WTC11 (cell line): ENCODE measurements at regions not wholly inside any gene's neighbourhood (a gene's known extent, or its start where the extent isn't known, plus 50 kb on each side); places are given as distances from the start of the nearest gene placed in this dataset.

ENCODE experiments used
- ATAC-seq: fragments of 200-7000 bp; cut with Tn5 transposase; 2 replicates; pipeline ENCODE4 v1.10.0; 2021; ENCODE audit warnings: mild to moderate bottlenecking, moderate library complexity
- CTCF ChIA-PET: fragments of 300-600 bp; sonication (Branson Sonifier 250); formaldehyde crosslinking; loops from one replicate; lab custom pipeline; 2021; ENCODE audit warnings: antibody characterized with exemption; lab: Charles Lee
- POLR2A ChIA-PET: fragments of 350-600 bp; sonication (Branson Sonifier 250); formaldehyde crosslinking; loops from one replicate; lab custom pipeline; 2021; ENCODE audit warnings: antibody characterized with exemption; lab: Charles Lee
- DNase-seq: peaks from one replicate; pipeline ENCODE4 v3.0.0; 2021; ENCODE audit warnings: low spot score
- H3K27ac Mint-ChIP-seq: 2 replicates; pipeline ENCODE4 v1.8.0; 2021; ENCODE audit warnings: mixed read lengths
- H3K27me3 Mint-ChIP-seq: 2 replicates; pipeline ENCODE4 v1.8.0; 2021; ENCODE audit warnings: low read depth, mild to moderate bottlenecking, moderate library complexity, mixed read lengths
- H3K36me3 Mint-ChIP-seq: 2 replicates; pipeline ENCODE4 v1.8.0; 2021; ENCODE audit warnings: mixed read lengths
- H3K4me1 Mint-ChIP-seq: 2 replicates; pipeline ENCODE4 v1.8.0; 2022; ENCODE audit warnings: mixed read lengths
- H3K4me3 Mint-ChIP-seq: 2 replicates; pipeline ENCODE4 v1.8.0; 2021; ENCODE audit warnings: mild to moderate bottlenecking, moderate library complexity, mixed read lengths
- H3K9me3 Mint-ChIP-seq: 2 replicates; pipeline ENCODE4 v1.8.0; 2021; ENCODE audit warnings: mixed read lengths
- AR ChIP-seq: fragments of 250-450 bp; sonication (Bioruptor Pico); IDR thresholded peaks from 2 replicates; pipeline ENCODE4 v1.9.0; 2021; ENCODE audit warnings: mild to moderate bottlenecking
- CBFB ChIP-seq: sonication (generic); formaldehyde crosslinking; IDR thresholded peaks from 2 replicates; pipeline ENCODE4 v1.8.1; 2022; ENCODE audit warnings: mild to moderate bottlenecking, low read depth, missing genetic modification reagents
- ELF4 ChIP-seq: sonication (generic); formaldehyde crosslinking; IDR thresholded peaks from 2 replicates; pipeline ENCODE4 v1.8.1; 2022; ENCODE audit warnings: low read depth, mild to moderate bottlenecking, moderate library complexity, missing genetic modification reagents
- FOXK1 ChIP-seq: sonication (generic); formaldehyde crosslinking; IDR thresholded peaks from 2 replicates; pipeline ENCODE4 v1.8.0; 2022; ENCODE audit warnings: mild to moderate bottlenecking, moderate library complexity, missing genetic modification reagents
- IRF1 ChIP-seq: sonication (generic); formaldehyde crosslinking; IDR thresholded peaks from 2 replicates; pipeline ENCODE4 v1.8.0; 2023; ENCODE audit warnings: missing genetic modification reagents
- IRF2 ChIP-seq: sonication (generic); formaldehyde crosslinking; IDR thresholded peaks from 2 replicates; pipeline ENCODE4 v1.8.0; 2022; ENCODE audit warnings: low read depth, missing genetic modification reagents, borderline replicate concordance
- KAT7 ChIP-seq: sonication (generic); formaldehyde crosslinking; IDR thresholded peaks from 2 replicates; pipeline ENCODE4 v1.8.1; 2023; ENCODE audit warnings: missing genetic modification reagents, mild to moderate bottlenecking, borderline replicate concordance
- MLX ChIP-seq: sonication (generic); formaldehyde crosslinking; IDR thresholded peaks from 2 replicates; pipeline ENCODE4 v1.8.1; 2023; ENCODE audit warnings: mild to moderate bottlenecking, missing genetic modification reagents, moderate library complexity
- NFE2L1 ChIP-seq: sonication (generic); formaldehyde crosslinking; IDR thresholded peaks from 2 replicates; pipeline ENCODE4 v1.8.1; 2023; ENCODE audit warnings: missing genetic modification reagents
- SOX15 ChIP-seq: fragments of 250-450 bp; sonication (Bioruptor Pico); IDR thresholded peaks from 2 replicates; pipeline ENCODE4 v1.9.0; 2021; ENCODE audit warnings: mild to moderate bottlenecking
- SP1 ChIP-seq: sonication (generic); formaldehyde crosslinking; conservative IDR thresholded peaks from 2 replicates; pipeline ENCODE4 v1.8.1; 2022; ENCODE audit warnings: missing genetic modification reagents
- ZNF232 ChIP-seq: sonication (generic); formaldehyde crosslinking; IDR thresholded peaks from 2 replicates; pipeline ENCODE4 v1.8.0; 2022; ENCODE audit warnings: mild to moderate bottlenecking, missing genetic modification reagents
- ZNF317 ChIP-seq: sonication (generic); formaldehyde crosslinking; IDR thresholded peaks from 2 replicates; pipeline ENCODE4 v1.8.1; 2023; ENCODE audit warnings: low read depth, mild to moderate bottlenecking, moderate library complexity, missing genetic modification reagents, borderline replicate concordance
- ZNF396 ChIP-seq: fragments of 250-450 bp; sonication (Bioruptor Pico); IDR thresholded peaks from 2 replicates; pipeline ENCODE4 v1.8.0; 2021; ENCODE audit warnings: mild to moderate bottlenecking, moderate library complexity, borderline replicate concordance
- ZNF425 ChIP-seq: fragments of 250-450 bp; sonication (Bioruptor Pico); conservative IDR thresholded peaks from 2 replicates; pipeline ENCODE4 v1.9.0; 2021; ENCODE audit warnings: mild to moderate bottlenecking
- TF ChIP-seq, protein P1 (sequence below): fragments of 200-600 bp; IDR thresholded peaks from 2 replicates; pipeline ENCODE4 v1.8.0; 2022; ENCODE audit warnings: antibody characterized with exemption
- TF ChIP-seq, protein P2 (sequence below): sonication (generic); formaldehyde crosslinking; IDR thresholded peaks from 2 replicates; pipeline ENCODE4 v1.8.1; 2023; ENCODE audit warnings: mild to moderate bottlenecking, moderate library complexity, missing genetic modification reagents

- H3K4me3 Mint-ChIP-seq = no peak overlapping the region
- ATAC-seq (no peak), DNase-seq (no peak)
- no peaks in the 10 kb centered on the region for H3K9me3 Mint-ChIP-seq
- H3K27ac Mint-ChIP-seq = no peak overlapping the region
- H3K36me3 Mint-ChIP-seq = no peaks in the 10 kb centered on the region
- POLR2A ChIA-PET = no interaction called here
- TF ChIP-seq ZNF396 (CRISPR knock-in tag) = no peak
- TF ChIP-seq AR (CRISPR knock-in tag) = no peak
- no peak for TF ChIP-seq NFE2L1
- no peak for TF ChIP-seq KAT7 (CRISPR knock-in tag)
- CTCF ChIA-PET = no interaction called here
- peaks cover 3% of the 10 kb centered on the region; the same call in 1 of the 2 replicates for H3K4me1 Mint-ChIP-seq
- peaks cover 3% of the 10 kb centered on the region; the same call in 1 of the 2 replicates for H3K27me3 Mint-ChIP-seq
Measured at GRCh38 chr9:89786655-89787054, 181.8 kb downstream of the GADD45G start.

DNA sequence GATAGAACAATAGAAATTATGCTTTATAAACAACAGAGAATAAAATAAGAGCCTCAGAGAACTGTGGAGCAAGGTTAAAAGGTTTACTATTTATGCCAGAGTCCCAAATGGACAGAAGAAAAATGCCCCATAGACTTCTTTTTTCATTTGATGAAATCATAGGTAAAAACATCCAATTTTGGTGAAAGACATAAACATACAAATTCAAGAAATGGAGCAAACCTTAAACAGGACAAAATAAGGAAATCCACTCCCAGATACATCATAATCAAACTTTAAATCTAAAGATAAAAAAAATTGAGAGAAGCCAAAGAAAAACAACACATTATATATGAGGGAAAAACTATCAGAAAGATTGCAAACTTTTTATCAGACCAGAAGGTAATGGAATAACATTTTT, 182.8 kb downstream of the GADD45G start:
- ChIA-PET POLR2A (no interaction called here), CTCF (no interaction called here)
- H3K4me1 Mint-ChIP-seq = peaks cover 3% of the 10 kb centered on the region; the same call in 1 of the 2 replicates
- DNase-seq = no peak
- no peaks in the 10 kb centered on the region for H3K9me3 Mint-ChIP-seq
- H3K27me3 Mint-ChIP-seq = no peaks in the 10 kb centered on the region
- H3K4me3 Mint-ChIP-seq = no peak overlapping the region
- TF ChIP-seq SOX15 (no peak), IRF2 (CRISPR knock-in tag) (no peak), ZNF317 (no peak), ELF4 (CRISPR knock-in tag) (no peak), SP1 (CRISPR knock-in tag) (no peak), FOXK1 (CRISPR knock-in tag) (no peak), IRF1 (no peak), MLX (CRISPR knock-in tag) (no peak), ZNF232 (CRISPR knock-in tag) (no peak), CBFB (CRISPR knock-in tag) (no peak), ZNF425 (no peak), AR (CRISPR knock-in tag) (no peak)
- TF ChIP-seq, protein P1, sequence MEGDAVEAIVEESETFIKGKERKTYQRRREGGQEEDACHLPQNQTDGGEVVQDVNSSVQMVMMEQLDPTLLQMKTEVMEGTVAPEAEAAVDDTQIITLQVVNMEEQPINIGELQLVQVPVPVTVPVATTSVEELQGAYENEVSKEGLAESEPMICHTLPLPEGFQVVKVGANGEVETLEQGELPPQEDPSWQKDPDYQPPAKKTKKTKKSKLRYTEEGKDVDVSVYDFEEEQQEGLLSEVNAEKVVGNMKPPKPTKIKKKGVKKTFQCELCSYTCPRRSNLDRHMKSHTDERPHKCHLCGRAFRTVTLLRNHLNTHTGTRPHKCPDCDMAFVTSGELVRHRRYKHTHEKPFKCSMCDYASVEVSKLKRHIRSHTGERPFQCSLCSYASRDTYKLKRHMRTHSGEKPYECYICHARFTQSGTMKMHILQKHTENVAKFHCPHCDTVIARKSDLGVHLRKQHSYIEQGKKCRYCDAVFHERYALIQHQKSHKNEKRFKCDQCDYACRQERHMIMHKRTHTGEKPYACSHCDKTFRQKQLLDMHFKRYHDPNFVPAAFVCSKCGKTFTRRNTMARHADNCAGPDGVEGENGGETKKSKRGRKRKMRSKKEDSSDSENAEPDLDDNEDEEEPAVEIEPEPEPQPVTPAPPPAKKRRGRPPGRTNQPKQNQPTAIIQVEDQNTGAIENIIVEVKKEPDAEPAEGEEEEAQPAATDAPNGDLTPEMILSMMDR = no peak
- TF ChIP-seq, protein P2, sequence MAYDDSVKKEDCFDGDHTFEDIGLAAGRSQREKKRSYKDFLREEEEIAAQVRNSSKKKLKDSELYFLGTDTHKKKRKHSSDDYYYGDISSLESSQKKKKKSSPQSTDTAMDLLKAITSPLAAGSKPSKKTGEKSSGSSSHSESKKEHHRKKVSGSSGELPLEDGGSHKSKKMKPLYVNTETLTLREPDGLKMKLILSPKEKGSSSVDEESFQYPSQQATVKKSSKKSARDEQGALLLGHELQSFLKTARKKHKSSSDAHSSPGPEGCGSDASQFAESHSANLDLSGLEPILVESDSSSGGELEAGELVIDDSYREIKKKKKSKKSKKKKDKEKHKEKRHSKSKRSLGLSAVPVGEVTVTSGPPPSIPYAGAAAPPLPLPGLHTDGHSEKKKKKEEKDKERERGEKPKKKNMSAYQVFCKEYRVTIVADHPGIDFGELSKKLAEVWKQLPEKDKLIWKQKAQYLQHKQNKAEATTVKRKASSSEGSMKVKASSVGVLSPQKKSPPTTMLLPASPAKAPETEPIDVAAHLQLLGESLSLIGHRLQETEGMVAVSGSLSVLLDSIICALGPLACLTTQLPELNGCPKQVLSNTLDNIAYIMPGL (CRISPR knock-in tag) = no peak
- no peak for ATAC-seq
- H3K36me3 Mint-ChIP-seq = no peaks in the 10 kb centered on the region
- H3K27ac Mint-ChIP-seq = no peak overlapping the region
